Neural cell (in vitro differentiated cells): ENCODE measurements at regions not wholly inside any gene's neighbourhood (a gene's known extent, or its start where the extent isn't known, plus 50 kb on each side); places are given as distances from the start of the nearest gene placed in this dataset.

Experiments
- EZH2 ChIP-seq: fragments of 200-600, 300-800 bp; shearing (Covaris generic), sonication (generic); IDR thresholded peaks from 2 replicates; pipeline ENCODE4 v1.6.1; 2014; ENCODE audit warnings: antibody characterized with exemption, low read length, borderline replicate concordance, mild to moderate bottlenecking; ENCODE audit not compliant: insufficient read depth, poor library complexity, severe bottlenecking
- TF ChIP-seq, protein P1 (sequence below): fragments of 450-650 bp; IDR thresholded peaks from 2 replicates; pipeline ENCODE4 v1.5.1; 2014; ENCODE audit warnings: antibody characterized with exemption, mild to moderate bottlenecking, moderate library complexity; ENCODE audit not compliant: poor library complexity, severe bottlenecking

DNA sequence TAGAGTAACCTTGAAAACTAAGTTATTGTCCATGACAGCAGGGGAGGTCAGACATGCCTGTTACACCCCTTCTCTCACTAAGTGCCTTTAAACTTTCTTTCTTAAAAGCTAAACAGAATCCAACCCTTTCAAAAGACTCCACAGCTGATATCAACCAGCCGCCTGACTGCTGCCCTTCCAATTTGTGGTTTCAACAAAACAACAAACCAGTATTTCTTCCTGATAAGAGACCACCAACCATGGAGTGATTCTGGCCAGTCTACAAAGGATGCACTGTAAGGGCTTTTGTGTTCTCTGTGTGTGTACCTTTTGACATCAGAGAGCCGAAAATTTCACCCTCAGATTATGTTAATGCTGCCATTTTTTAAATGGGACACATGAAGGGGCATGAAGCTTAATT, 1204.2 kb downstream of the ROBO2 start:
- no peak for TF ChIP-seq EZH2
- TF ChIP-seq, protein P1, sequence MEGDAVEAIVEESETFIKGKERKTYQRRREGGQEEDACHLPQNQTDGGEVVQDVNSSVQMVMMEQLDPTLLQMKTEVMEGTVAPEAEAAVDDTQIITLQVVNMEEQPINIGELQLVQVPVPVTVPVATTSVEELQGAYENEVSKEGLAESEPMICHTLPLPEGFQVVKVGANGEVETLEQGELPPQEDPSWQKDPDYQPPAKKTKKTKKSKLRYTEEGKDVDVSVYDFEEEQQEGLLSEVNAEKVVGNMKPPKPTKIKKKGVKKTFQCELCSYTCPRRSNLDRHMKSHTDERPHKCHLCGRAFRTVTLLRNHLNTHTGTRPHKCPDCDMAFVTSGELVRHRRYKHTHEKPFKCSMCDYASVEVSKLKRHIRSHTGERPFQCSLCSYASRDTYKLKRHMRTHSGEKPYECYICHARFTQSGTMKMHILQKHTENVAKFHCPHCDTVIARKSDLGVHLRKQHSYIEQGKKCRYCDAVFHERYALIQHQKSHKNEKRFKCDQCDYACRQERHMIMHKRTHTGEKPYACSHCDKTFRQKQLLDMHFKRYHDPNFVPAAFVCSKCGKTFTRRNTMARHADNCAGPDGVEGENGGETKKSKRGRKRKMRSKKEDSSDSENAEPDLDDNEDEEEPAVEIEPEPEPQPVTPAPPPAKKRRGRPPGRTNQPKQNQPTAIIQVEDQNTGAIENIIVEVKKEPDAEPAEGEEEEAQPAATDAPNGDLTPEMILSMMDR: no peak
